K562 (cell line): ENCODE measurements at regions not wholly inside any gene's neighbourhood (a gene's known extent, or its start where the extent isn't known, plus 50 kb on each side); places are given as distances from the start of the nearest gene placed in this dataset.

Experiments
- ATAC-seq: fragments of 200-7000 bp; cut with Tn5 transposase; 3 replicates; pipeline ENCODE4 v1.9.1; 2020; ENCODE audit warnings: moderate library complexity
- BruUV-seq: library from RNA; stranded (reverse); fragments of 400-500 nt; replicated peaks from 2 replicates; lab custom pipeline; 2021; lab: Mats Ljungman, UMichigan
- CTCF ChIA-PET: fragments of 300-600 bp; formaldehyde crosslinking; extraction: SDS; loops from one replicate; lab custom pipeline; 2021; ENCODE audit warnings: low intra/inter-chr PET ratio; lab: Yijun Ruan, JAX
- POLR2A ChIA-PET: fragments of 300-600, 350-650 bp; sonication (Branson Sonifier 250); formaldehyde crosslinking; extraction: SDS; loops from one replicate; lab custom pipeline; 2021; ENCODE audit warnings: antibody characterized with exemption, inconsistent platforms; lab: Yijun Ruan, JAX
- DNase-seq, 4 experiments: peaks; one replicate each; pipeline versions ENCODE4 v3.0.0 to v3.0.0-alpha.2; 2011 to 2018; ENCODE audit warnings: low spot score in 3 of 4, mixed read lengths in 3 of 4; ENCODE audit errors: extremely low read depth in 1 of 4
- FAIRE-seq: peaks from 2 replicates; lab custom pipeline; 2011; peaks lifted over from hg19 to GRCh38; lab: Jason Lieb, UNC
- H2AFZ ChIP-seq: 2 replicates; pipeline ENCODE4 v1.6.0; 2011; ENCODE audit warnings: low read depth, low read length, control low read depth, inconsistent platforms
- H3K27ac ChIP-seq: fragments of 200-600 bp; 3 replicates; pipeline ENCODE4 v1.8.0; 2011; ENCODE audit warnings: low read depth, mild to moderate bottlenecking, control low read depth, inconsistent platforms, low read length, moderate library complexity, mixed read lengths; ENCODE audit errors: extremely low read depth
- H3K27me3 ChIP-seq, 2 experiments: fragments of 300-600 bp in 1 of 2; 2 replicates in 1 of 2; 3 replicates in 1 of 2; pipeline versions ENCODE4 v1.6.0 to v1.8.0; 2011; ENCODE audit warnings: inconsistent platforms in 2 of 2, low read length in 2 of 2, mild to moderate bottlenecking in 1 of 2, mixed read lengths in 1 of 2, moderate library complexity in 1 of 2; ENCODE audit not compliant: control insufficient read depth in 2 of 2, insufficient read depth in 2 of 2
- H3K36me3 ChIP-seq: fragments of 300-600 bp; 3 replicates; pipeline ENCODE4 v1.8.0; 2011; ENCODE audit warnings: mild to moderate bottlenecking, low read length, inconsistent platforms; ENCODE audit not compliant: control insufficient read depth, insufficient read depth
- H3K4me1 ChIP-seq, 2 experiments: fragments of 200-600 bp in 1 of 2; replicated peaks in 1 of 2; 2 replicates in 1 of 2; 3 replicates in 1 of 2; pipeline versions ENCODE4 v1.5.1 to v1.8.0; 2011; ENCODE audit warnings: inconsistent platforms in 2 of 2, low read length in 2 of 2, mild to moderate bottlenecking in 1 of 2, mixed read lengths in 1 of 2, moderate library complexity in 1 of 2; ENCODE audit not compliant: control insufficient read depth in 2 of 2, insufficient read depth in 2 of 2
- H3K4me2 ChIP-seq: 2 replicates; pipeline ENCODE4 v1.6.1; 2011; ENCODE audit warnings: low read length, control low read depth, inconsistent platforms, mixed read lengths; ENCODE audit not compliant: insufficient read depth
- H3K4me3 ChIP-seq: fragments of 200-600 bp; sonication (generic), shearing (Covaris generic); 2 replicates; pipeline ENCODE4 v1.5.1; 2016; ENCODE audit warnings: control low read depth, inconsistent platforms
- H3K79me2 ChIP-seq: fragments of 200-600 bp; 3 replicates; pipeline ENCODE4 v1.8.0; 2011; ENCODE audit warnings: low read length, inconsistent platforms; ENCODE audit not compliant: control insufficient read depth, insufficient read depth
- H3K9ac ChIP-seq, 2 experiments: 2 replicates each; pipeline versions ENCODE4 v1.6.0 to v1.6.1; 2011; ENCODE audit warnings: low read depth in 2 of 2, low read length in 2 of 2, control low read depth in 1 of 2, inconsistent platforms in 1 of 2, mild to moderate bottlenecking in 1 of 2, mixed read lengths in 1 of 2; ENCODE audit not compliant: insufficient read depth in 1 of 2
- H3K9me1 ChIP-seq: one replicate; pipeline ENCODE4 v1.6.0; 2011; ENCODE audit warnings: inconsistent platforms, mild to moderate bottlenecking, low read length, moderate library complexity; ENCODE audit not compliant: control insufficient read depth, insufficient read depth
- H3K9me3 ChIP-seq: replicated peaks from 2 replicates; pipeline ENCODE4 v1.5.1; 2011; ENCODE audit warnings: low read depth, low read length, inconsistent platforms; ENCODE audit not compliant: control insufficient read depth, insufficient read depth
- H4K20me1 ChIP-seq: replicated peaks from 2 replicates; pipeline ENCODE4 v1.6.1; 2011; ENCODE audit warnings: low read length, inconsistent platforms, mixed read lengths; ENCODE audit not compliant: control insufficient read depth, insufficient read depth
- BRD9 ChIP-seq: fragments of 450-650 bp; IDR thresholded peaks from 2 replicates; pipeline ENCODE4 v1.6.1; 2018; ENCODE audit warnings: low read depth; ENCODE audit not compliant: partially characterized antibody
- CREBBP ChIP-seq: IDR thresholded peaks from one replicate; pipeline ENCODE4 v1.6.1; 2012; ENCODE audit warnings: low read depth, mild to moderate bottlenecking, control low read depth, inconsistent platforms, low read length
- EGR1 ChIP-seq: fragments of 450-650 bp; conservative IDR thresholded peaks from 2 replicates; pipeline ENCODE4 v1.6.1; 2017; ENCODE audit warnings: mild to moderate bottlenecking
- ELF4 ChIP-seq: fragments of 450-650 bp; formaldehyde crosslinking; IDR thresholded peaks from 2 replicates; pipeline ENCODE4 v1.4.0; 2022; ENCODE audit warnings: missing genetic modification characterization
- FOXP4 ChIP-seq: sonication (generic); formaldehyde crosslinking; IDR thresholded peaks from 2 replicates; pipeline ENCODE4 v1.8.0; 2022; ENCODE audit warnings: mild to moderate bottlenecking, missing genetic modification reagents, borderline replicate concordance
- KAT2B ChIP-seq: IDR thresholded peaks from one replicate; pipeline ENCODE4 v1.6.1; 2012; ENCODE audit warnings: low read depth, mild to moderate bottlenecking, control low read depth, inconsistent platforms, low read length, moderate library complexity
- PHB2 ChIP-seq: fragments of 450-650 bp; IDR thresholded peaks from 2 replicates; pipeline ENCODE4 v1.6.1; 2017; ENCODE audit warnings: low read depth
- RAD21 ChIP-seq, 2 experiments: fragments of 250-450 bp in 1 of 2; fragments of 450-650 bp in 1 of 2; sonication (Bioruptor Pico) in 1 of 2; formaldehyde crosslinking in 1 of 2; IDR thresholded peaks in 1 of 2; conservative IDR thresholded peaks in 1 of 2; 2 replicates each; pipeline versions ENCODE4 v1.4.0 to v1.8.0; 2020 to 2022; ENCODE audit warnings: mild to moderate bottlenecking in 2 of 2, moderate library complexity in 1 of 2
- RHOXF2B ChIP-seq: fragments of 250-450 bp; sonication (Bioruptor Pico); conservative IDR thresholded peaks from 2 replicates; pipeline ENCODE4 v1.5.1; 2021
- SMAD4 ChIP-seq: fragments of 250-450 bp; sonication (Bioruptor Pico); conservative IDR thresholded peaks from 2 replicates; pipeline ENCODE4 v1.8.0; 2021; ENCODE audit warnings: inconsistent platforms, mild to moderate bottlenecking, moderate library complexity
- SMARCA5 ChIP-seq: fragments of 450-650 bp; IDR thresholded peaks from 2 replicates; pipeline ENCODE4 v1.6.1; 2016
- TBL1XR1 ChIP-seq, 2 experiments: IDR thresholded peaks; 2 replicates each; pipeline ENCODE4 v1.6.1; 2012; ENCODE audit warnings: improper control_type of control experiment in 2 of 2, low read length in 2 of 2, mild to moderate bottlenecking in 1 of 2
- ZNF24 ChIP-seq: fragments of 450-650 bp; IDR thresholded peaks from 2 replicates; pipeline ENCODE4 v1.6.1; 2016
- ZNF583 ChIP-seq: fragments of 250-450 bp; sonication (Bioruptor Pico); IDR thresholded peaks from 2 replicates; pipeline ENCODE4 v1.4.0; 2020
- ZNF589 ChIP-seq: fragments of 200-800 bp; sonication (Bioruptor generic); IDR thresholded peaks from 2 replicates; pipeline ENCODE4 v1.6.1; 2016; ENCODE audit warnings: low read depth, missing genetic modification characterization, missing compliant biosample characterization
- ZNF717 ChIP-seq: fragments of 250-450 bp; sonication (Bioruptor Pico); IDR thresholded peaks from 2 replicates; pipeline ENCODE4 v1.5.0; 2021
- ZNF75A ChIP-seq: fragments of 450-650 bp; formaldehyde crosslinking; IDR thresholded peaks from 2 replicates; pipeline ENCODE4 v1.4.0; 2020; ENCODE audit warnings: mild to moderate bottlenecking
- WGBS: fragments of 100-300 bp; shearing (Covaris generic); methylation state at CpG from one replicate; pipeline ENCODE4 v1.1.6; 2016; ENCODE audit warnings: low coverage, mixed read lengths; ENCODE audit not compliant: insufficient coverage; ENCODE audit errors: missing lambda C conversion rate; 5-methylcytosine and 5-hydroxymethylcytosine counted together
- in situ Hi-C: fragments of 300-500 bp; cut with MboI; formaldehyde crosslinking; loops from 4 replicates; pipeline ENCODE4 v1.15.0; 2018; ENCODE audit warnings: inconsistent platforms, mixed read lengths
- intact Hi-C: fragments of 100-400 bp; cut with micrococcal nuclease; formaldehyde crosslinking; loops from 2 replicates; pipeline ENCODE4 v1.14.2; 2022

GRCh38 chr2:4420032-4420431 is 716.7 kb downstream of the DCDC2C start:
- ChIA-PET POLR2A (no interaction called here), CTCF (no interaction called here)
- Histone ChIP-seq H3K27ac (no peak overlapping the region), H3K4me2 (no peak overlapping the region), H3K4me3 (no peak overlapping the region), H3K9me1 (no peaks in the 10 kb centered on the region), H4K20me1 (no peaks in the 10 kb centered on the region), H3K27me3 (no peaks in the 10 kb centered on the region), H3K4me1 (no peaks in the 10 kb centered on the region), H3K36me3 (no peaks in the 10 kb centered on the region), H3K9me3 (no peaks in the 10 kb centered on the region; the same call in 1 of the 2 replicates), H3K9ac (no peak overlapping the region), H3K79me2 (no peaks in the 10 kb centered on the region), H2AFZ (no peak overlapping the region)
- WGBS, result 5% methylated on average over 3 of the region's 3 CpGs
- intact Hi-C loops, result no loop called here
- ATAC-seq, result no peak
- DNase-seq, result no peak
- no peak for FAIRE-seq
- TF ChIP-seq TBL1XR1 (IDR thresholded peaks at IDR 0.05; ENCODE audit: low read length in 2 of 2), result no peak
- TF ChIP-seq PHB2, result no peak
- no peak for TF ChIP-seq ZNF24
- in situ Hi-C loops, result no loop called here
- BruUV-seq, result no TSS peak

GRCh38 chr2:4424153-4424552 is 720.8 kb downstream of the DCDC2C start:
- FAIRE-seq (no peak), ATAC-seq (no peak), DNase-seq (no peak)
- Histone ChIP-seq H3K27ac (no peak overlapping the region), H3K27me3 (no peaks in the 10 kb centered on the region), H3K4me2 (no peak overlapping the region), H3K9me1 (no peaks in the 10 kb centered on the region), H3K36me3 (no peaks in the 10 kb centered on the region), H4K20me1 (no peaks in the 10 kb centered on the region), H3K79me2 (no peaks in the 10 kb centered on the region), H3K4me1 (no peaks in the 10 kb centered on the region), H3K9me3 (no peaks in the 10 kb centered on the region; the same call in 1 of the 2 replicates), H3K9ac (no peak overlapping the region), H3K4me3 (no peak overlapping the region), H2AFZ (no peak overlapping the region)
- in situ Hi-C loops, result no loop called here
- ChIA-PET POLR2A (no interaction called here), CTCF (no interaction called here)
- BruUV-seq, result no TSS peak
- 1% methylated on average over 6 of the region's 6 CpGs for WGBS
- intact Hi-C loops, result no loop called here
- no peak for TF ChIP-seq KAT2B
- TF ChIP-seq SMAD4, result no peak
- no peak for TF ChIP-seq BRD9
- TF ChIP-seq RHOXF2B, result no peak
- no peak for TF ChIP-seq ZNF717 (CRISPR knock-in tag)
- TF ChIP-seq CREBBP, result no peak
- TF ChIP-seq RAD21 (CRISPR knock-in tag; conservative IDR thresholded peaks at IDR 0.05 in 1 of 2, IDR thresholded peaks at IDR 0.05 in 1 of 2), result no peak
- no peak for TF ChIP-seq ZNF75A
- no peak for TF ChIP-seq ZNF589 (CRISPR knock-in tag)
- no peak for TF ChIP-seq EGR1
- no peak for TF ChIP-seq ZNF583 (CRISPR knock-in tag)
- no peak for TF ChIP-seq FOXP4 (CRISPR knock-in tag)
- no peak for TF ChIP-seq SMARCA5
- TF ChIP-seq ELF4 (CRISPR knock-in tag), result no peak
